ENCODE measurements at regions not wholly inside any gene's neighbourhood (a gene's known extent, or its start where the extent isn't known, plus 50 kb on each side); places are given as distances from the start of the nearest gene placed in this dataset.

DNA sequence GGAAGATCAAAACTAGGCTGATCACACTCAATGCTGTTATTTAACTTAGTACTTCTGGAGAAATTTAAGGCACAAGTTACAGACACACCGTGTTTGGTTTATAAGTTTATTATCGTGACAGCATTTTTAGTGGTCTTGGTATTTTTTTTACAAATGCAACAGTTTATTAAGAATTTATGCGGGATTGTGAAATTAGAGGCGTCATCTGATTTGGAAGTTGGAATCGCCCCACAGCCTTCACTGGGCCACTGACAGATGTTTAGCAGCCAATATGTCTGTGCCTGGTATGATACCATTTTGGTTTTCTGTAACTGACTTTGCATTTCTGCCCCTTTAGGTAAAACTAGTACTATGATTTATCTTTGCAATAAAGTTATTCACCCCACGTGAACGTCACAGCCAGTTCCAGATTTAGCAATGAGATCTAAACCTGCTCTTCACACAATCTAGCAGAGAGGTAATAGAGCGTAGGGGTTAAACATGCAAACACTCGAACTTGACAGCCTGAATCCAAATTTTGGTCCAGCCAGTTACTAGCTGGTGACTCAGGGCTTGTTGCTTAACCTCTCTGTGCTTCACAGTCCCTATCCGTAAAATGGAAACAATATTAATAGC lies 73.2 kb upstream of the SSTR1 start:
- 40% methylated on average over 2 of the region's 10 CpGs for WGBS (ENCODE audit: insufficient coverage)
- Histone ChIP-seq H3K27ac (ENCODE audit: low read length) (no peak overlapping the region), H3K27me3 (ENCODE audit: control insufficient read depth, insufficient read depth, low read length) (no peaks in the 10 kb centered on the region), H3K36me3 (ENCODE audit: control insufficient read depth, insufficient read depth, low read length) (no peaks in the 10 kb centered on the region), H3K4me1 (ENCODE audit: control insufficient read depth, insufficient read depth, low read length) (no peaks in the 10 kb centered on the region), H3K4me3 (ENCODE audit: low read length) (no peak overlapping the region), H3K9me3 (replicated peaks; ENCODE audit: control insufficient read depth, low read depth, low read length) (no peaks in the 10 kb centered on the region)
- no peak for DNase-seq

DNA sequence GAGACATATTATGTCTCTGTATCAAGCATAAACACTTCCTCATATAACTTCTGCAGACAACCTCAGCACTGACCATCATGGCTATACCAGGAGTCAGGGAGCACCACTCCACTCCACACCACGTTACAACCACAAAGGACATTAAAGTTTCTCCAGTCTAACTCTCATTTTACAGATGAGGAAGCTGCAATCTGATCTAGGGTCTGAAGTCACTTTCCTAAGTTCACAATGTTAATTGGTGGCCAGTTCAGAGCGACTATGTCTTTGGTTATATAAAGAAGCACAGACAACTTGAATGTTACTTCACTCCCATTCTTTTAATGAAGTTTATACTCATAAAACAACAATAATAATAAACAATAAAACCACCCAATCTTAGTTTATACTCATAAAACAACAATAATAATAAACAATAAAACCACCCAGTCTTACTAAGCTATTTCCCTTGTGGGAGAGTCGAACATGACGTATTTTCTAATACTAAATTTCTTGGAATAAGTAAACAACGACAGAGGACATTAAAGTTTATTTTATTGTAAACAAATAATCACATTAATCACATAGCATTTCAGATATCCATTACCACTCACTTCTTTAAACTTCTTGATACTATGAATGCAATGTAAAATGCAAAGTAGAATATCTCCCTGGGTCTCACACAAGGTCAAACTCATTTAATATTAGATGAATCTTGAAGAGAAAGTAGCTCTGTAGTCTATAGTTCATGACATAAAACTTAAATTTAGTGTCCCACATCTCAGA lies 72.4 kb upstream of the SSTR1 start:
- Histone ChIP-seq H3K27me3 (ENCODE audit: control insufficient read depth, insufficient read depth, low read length) (no peaks in the 10 kb centered on the region), H3K27ac (ENCODE audit: low read length) (no peak overlapping the region), H3K4me3 (ENCODE audit: low read length) (no peak overlapping the region), H3K4me1 (ENCODE audit: control insufficient read depth, insufficient read depth, low read length) (no peaks in the 10 kb centered on the region), H3K36me3 (ENCODE audit: control insufficient read depth, insufficient read depth, low read length) (no peaks in the 10 kb centered on the region), H3K9me3 (replicated peaks; ENCODE audit: control insufficient read depth, low read depth, low read length) (no peaks in the 10 kb centered on the region)
- WGBS (ENCODE audit: insufficient coverage), result no CpG with 5 or more reads among the region's 5 CpGs
- no peak for DNase-seq

DNA sequence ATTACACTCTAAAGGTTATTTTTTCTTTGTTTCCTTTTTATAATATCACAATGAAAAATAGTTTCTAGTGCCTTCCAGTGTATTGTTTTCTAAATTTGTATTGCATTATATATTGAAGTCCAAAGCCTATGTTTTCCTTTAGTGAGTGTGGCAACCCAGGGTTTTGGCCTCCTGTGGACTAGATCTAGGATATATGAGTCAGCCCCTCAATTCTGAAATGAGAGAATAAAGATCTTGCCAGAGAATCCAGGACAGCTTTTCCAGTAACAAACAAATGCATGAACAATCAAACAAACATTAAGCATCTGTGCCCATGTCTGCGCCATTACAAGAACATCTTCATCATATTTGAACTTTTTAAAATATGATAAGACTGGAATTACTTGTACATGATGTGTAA lies 70.7 kb upstream of the SSTR1 start:
- Histone ChIP-seq H3K4me3 (ENCODE audit: low read length) (no peak overlapping the region), H3K9me3 (replicated peaks; ENCODE audit: control insufficient read depth, low read depth, low read length) (no peaks in the 10 kb centered on the region), H3K4me1 (ENCODE audit: control insufficient read depth, insufficient read depth, low read length) (no peaks in the 10 kb centered on the region), H3K27ac (ENCODE audit: low read length) (no peak overlapping the region), H3K27me3 (ENCODE audit: control insufficient read depth, insufficient read depth, low read length) (no peaks in the 10 kb centered on the region), H3K36me3 (ENCODE audit: control insufficient read depth, insufficient read depth, low read length) (no peaks in the 10 kb centered on the region)
- no peak for DNase-seq
- WGBS (ENCODE audit: insufficient coverage), result no CpG with 5 or more reads among the region's 1 CpG

DNA sequence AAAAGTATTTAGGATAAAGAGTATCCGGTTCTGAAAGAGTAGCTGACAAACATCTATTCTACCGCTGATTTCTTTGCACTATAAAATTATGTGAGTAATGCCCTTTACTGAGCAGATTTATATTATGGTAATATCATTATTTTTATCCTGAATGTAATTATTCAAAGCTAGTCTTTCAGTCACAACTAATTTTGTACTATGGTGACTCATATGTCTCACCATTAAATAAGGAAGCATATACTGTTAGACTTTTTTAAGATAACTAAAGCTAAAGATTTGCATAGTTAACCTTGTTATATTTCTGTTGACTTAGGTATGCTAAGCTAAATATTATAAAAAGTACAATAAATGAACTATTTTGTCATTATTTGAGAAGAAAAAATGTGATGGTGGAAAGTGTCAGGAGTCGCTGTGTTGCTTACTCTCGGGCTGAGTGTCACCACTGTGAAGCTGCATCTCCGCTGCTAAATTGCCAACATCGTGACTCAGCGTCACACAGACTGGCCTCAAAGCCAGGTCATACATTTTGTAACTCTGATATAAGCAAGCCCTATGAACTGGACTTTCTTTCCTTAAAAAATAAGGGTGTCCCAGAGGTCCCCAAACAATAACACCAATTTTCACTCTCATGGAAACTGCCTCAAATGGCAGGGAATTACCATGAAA lies 69.1 kb upstream of the SSTR1 start:
- Histone ChIP-seq H3K4me3 (ENCODE audit: low read length) (no peak overlapping the region), H3K36me3 (ENCODE audit: control insufficient read depth, insufficient read depth, low read length) (no peaks in the 10 kb centered on the region), H3K27me3 (ENCODE audit: control insufficient read depth, insufficient read depth, low read length) (no peaks in the 10 kb centered on the region), H3K4me1 (ENCODE audit: control insufficient read depth, insufficient read depth, low read length) (no peaks in the 10 kb centered on the region), H3K27ac (ENCODE audit: low read length) (no peak overlapping the region), H3K9me3 (replicated peaks; ENCODE audit: control insufficient read depth, low read depth, low read length) (no peaks in the 10 kb centered on the region)
- 77% methylated on average over 3 of the region's 7 CpGs for WGBS (ENCODE audit: insufficient coverage)
- no peak for DNase-seq

DNA sequence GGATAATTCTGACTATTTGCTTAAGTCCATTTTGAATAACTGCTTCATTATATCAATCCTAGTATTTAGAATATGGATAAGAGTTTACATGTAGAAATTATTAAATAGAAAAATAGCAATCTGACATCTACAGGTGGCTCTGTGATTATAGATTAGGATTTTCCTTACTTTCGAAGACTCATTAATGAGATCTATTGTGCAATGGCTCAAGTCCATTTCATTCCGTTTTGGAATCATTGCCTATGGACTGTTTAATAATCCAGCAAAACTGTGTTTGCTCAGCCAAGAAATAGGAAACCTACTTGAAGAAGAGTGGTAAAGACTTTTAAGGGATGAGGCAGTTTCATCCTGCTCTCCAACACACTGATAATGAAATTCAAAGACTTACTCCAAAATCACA lies 67.8 kb upstream of the SSTR1 start:
- DNase-seq, result no peak
- Histone ChIP-seq H3K36me3 (ENCODE audit: control insufficient read depth, insufficient read depth, low read length) (no peaks in the 10 kb centered on the region), H3K4me1 (ENCODE audit: control insufficient read depth, insufficient read depth, low read length) (no peaks in the 10 kb centered on the region), H3K27ac (ENCODE audit: low read length) (no peak overlapping the region), H3K4me3 (ENCODE audit: low read length) (no peak overlapping the region), H3K27me3 (ENCODE audit: control insufficient read depth, insufficient read depth, low read length) (no peaks in the 10 kb centered on the region), H3K9me3 (replicated peaks; ENCODE audit: control insufficient read depth, low read depth, low read length) (no peaks in the 10 kb centered on the region)
- no CpG with 5 or more reads among the region's 2 CpGs for WGBS (ENCODE audit: insufficient coverage)

DNA sequence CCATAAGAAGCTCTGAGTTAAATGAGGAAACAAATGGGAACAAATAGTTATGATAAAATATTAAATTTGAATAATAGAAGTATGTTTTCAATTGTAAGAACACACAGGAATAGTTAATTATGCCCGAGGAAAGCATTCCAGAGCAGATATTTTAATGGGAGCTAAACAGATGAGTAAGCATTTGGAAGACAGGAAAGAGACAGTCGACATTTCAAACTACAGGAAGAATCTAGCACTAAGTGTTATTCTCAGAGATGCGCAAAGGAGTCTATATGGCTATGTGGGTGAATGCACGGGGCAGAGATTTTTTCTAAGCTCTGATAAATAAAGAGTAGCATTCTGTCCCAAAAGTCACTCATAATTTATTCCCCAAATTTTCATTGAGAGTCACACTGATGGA lies 64.5 kb upstream of the SSTR1 start:
- WGBS (ENCODE audit: insufficient coverage), result no CpG with 5 or more reads among the region's 4 CpGs
- no peak for DNase-seq

DNA sequence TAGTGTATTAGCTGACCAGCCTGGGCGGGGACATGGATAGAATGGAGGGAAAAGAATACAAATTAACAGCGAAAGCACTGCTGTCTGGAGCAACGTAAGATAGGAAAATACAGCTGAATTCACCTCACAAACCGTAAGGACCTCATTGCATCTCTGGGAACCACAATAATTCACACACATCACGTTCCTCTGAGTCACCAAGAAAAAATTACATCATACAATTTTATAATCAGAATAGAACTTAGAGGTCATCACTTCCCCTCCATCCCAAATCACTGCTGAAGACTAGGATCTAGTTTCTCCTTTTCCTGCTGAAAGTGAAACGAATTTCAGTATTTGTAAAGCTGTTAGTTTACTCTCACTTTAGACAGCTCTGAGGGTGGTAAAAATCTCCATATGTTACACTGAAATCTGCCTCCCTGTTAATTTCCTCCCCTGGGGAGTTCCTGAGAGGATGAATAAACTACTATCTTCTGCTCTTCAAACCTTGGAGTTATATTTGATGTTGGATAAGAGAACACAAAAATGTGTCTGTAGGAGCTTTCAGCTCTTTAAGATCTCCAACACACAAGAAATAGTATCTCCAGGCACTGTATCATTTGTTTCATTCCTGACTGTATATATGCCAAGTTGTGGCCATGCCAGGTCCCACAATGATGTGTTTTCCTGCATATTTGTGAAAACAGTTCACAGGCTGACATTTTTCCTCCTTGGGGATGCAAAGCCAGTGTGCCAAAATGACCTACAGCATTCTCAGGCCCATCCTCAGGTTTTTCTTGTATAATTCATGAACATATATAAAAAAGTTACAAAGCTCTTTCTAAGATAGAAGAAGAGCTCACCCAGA lies 63.8 kb upstream of the SSTR1 start:
- H3K27me3 ChIP-seq (ENCODE audit: control insufficient read depth, insufficient read depth, low read length), result no peaks in the 10 kb centered on the region
- H3K27ac ChIP-seq (ENCODE audit: low read length), result no peak overlapping the region
- no peak for DNase-seq
- H3K4me1 ChIP-seq (ENCODE audit: control insufficient read depth, insufficient read depth, low read length), result no peaks in the 10 kb centered on the region
- no CpG with 5 or more reads among the region's 6 CpGs for WGBS (ENCODE audit: insufficient coverage)
- no peaks in the 10 kb centered on the region for H3K36me3 ChIP-seq (ENCODE audit: control insufficient read depth, insufficient read depth, low read length)
- no peaks in the 10 kb centered on the region for H3K9me3 ChIP-seq (replicated peaks; ENCODE audit: control insufficient read depth, low read depth, low read length)
- no peak overlapping the region for H3K4me3 ChIP-seq (ENCODE audit: low read length)

More for the DNA sequence above, 64.5 kb upstream of the SSTR1 start:
- Histone ChIP-seq H3K36me3 (ENCODE audit: control insufficient read depth, insufficient read depth, low read length) (no peaks in the 10 kb centered on the region), H3K9me3 (replicated peaks; ENCODE audit: control insufficient read depth, low read depth, low read length) (no peaks in the 10 kb centered on the region), H3K4me3 (ENCODE audit: low read length) (no peak overlapping the region), H3K27ac (ENCODE audit: low read length) (no peak overlapping the region), H3K27me3 (ENCODE audit: control insufficient read depth, insufficient read depth, low read length) (no peaks in the 10 kb centered on the region), H3K4me1 (ENCODE audit: control insufficient read depth, insufficient read depth, low read length) (no peaks in the 10 kb centered on the region)

DNA sequence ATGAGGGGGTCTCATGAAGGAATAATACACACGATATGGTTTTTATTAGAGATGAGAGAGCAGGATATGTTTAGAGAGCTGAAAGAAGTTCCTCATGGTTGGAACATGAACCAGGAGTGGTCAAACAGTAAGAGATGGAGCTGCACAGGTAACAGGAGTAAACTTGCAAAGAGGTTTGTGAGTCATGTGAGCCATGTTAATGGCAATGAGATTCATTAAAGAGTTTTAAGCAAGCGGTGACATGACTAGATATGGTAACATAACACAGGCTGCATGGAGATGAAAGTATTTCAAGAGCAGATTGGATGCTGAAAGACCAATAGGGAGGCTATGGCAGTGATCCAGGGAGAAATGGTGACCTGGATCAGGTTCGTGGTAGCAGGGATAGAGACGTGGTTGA lies 62.6 kb upstream of the SSTR1 start:
- H3K9me3 ChIP-seq (replicated peaks; ENCODE audit: control insufficient read depth, low read depth, low read length), result no peaks in the 10 kb centered on the region
- no peaks in the 10 kb centered on the region for H3K27me3 ChIP-seq (ENCODE audit: control insufficient read depth, insufficient read depth, low read length)
- H3K27ac ChIP-seq (ENCODE audit: low read length), result no peak overlapping the region
- DNase-seq, result no peak
- H3K4me3 ChIP-seq (ENCODE audit: low read length), result no peak overlapping the region
- no peaks in the 10 kb centered on the region for H3K4me1 ChIP-seq (ENCODE audit: control insufficient read depth, insufficient read depth, low read length)
- WGBS (ENCODE audit: insufficient coverage), result 85% methylated on average over 2 of the region's 4 CpGs
- H3K36me3 ChIP-seq (ENCODE audit: control insufficient read depth, insufficient read depth, low read length), result no peaks in the 10 kb centered on the region

DNA sequence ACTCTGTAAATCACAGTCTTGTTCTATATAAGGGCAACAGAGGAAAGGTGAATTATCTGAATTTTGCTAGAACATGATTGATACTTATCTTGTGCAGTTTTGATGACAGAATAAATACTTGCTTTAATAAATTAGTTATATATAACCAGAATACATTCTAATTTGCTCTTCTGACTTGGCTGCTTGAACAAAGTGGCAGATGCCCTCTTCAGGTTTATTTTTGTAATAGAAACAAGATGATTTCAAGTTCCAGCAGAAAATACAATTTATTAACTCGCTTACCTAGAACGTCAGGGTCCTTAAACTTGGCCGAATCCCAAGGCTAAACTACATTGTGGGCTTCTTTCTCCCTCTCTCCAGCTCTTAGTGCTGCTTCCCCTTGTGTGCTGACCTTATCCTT lies 57.6 kb upstream of the SSTR1 start:
- H3K4me1 ChIP-seq (ENCODE audit: control insufficient read depth, insufficient read depth, low read length), result no peaks in the 10 kb centered on the region
- H3K9me3 ChIP-seq (replicated peaks; ENCODE audit: control insufficient read depth, low read depth, low read length), result no peaks in the 10 kb centered on the region
- 70% methylated on average over 2 of the region's 3 CpGs for WGBS (ENCODE audit: insufficient coverage)
- H3K36me3 ChIP-seq (ENCODE audit: control insufficient read depth, insufficient read depth, low read length), result no peaks in the 10 kb centered on the region
- H3K27ac ChIP-seq (ENCODE audit: low read length), result no peak overlapping the region
- DNase-seq, result no peak
- no peak overlapping the region for H3K4me3 ChIP-seq (ENCODE audit: low read length)
- H3K27me3 ChIP-seq (ENCODE audit: control insufficient read depth, insufficient read depth, low read length), result no peaks in the 10 kb centered on the region
